HL-60/S4 treated with phorbol 12-myristate 13-acetate at 8.2 ng/mL for 4 days and 3 days (cell line): ENCODE measurements at regions not wholly inside any gene's neighbourhood (a gene's known extent, or its start where the extent isn't known, plus 50 kb on each side); places are given as distances from the start of the nearest gene placed in this dataset.

Source experiments
- in situ Hi-C: fragments of 300-500 bp; cut with MboI; formaldehyde crosslinking; loops from 2 replicates; pipeline ENCODE4 v1.15.0; 2022; ENCODE audit warnings: low sequenced_read_pairs

DNA sequence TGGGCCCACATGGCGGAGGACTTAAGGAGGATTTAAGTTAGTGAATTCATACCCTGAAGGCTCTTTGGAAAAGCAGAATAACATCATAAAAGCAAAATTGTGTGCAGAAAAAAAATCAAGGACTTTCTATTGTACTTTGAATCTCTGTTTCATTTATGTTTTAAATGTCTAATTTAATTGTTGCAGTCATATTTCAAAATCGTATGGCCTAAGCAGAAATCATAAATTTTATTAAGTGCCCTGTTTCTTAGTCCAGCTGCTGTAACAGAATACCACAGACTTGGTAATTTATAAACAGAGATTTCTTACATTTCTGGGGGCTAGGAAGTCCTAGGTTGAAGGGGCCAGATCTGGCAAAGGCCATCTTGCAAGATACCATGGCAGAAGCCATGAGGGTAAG lies 555.6 kb downstream of the LTN1 start:
- in situ Hi-C loops, result no loop called here

DNA sequence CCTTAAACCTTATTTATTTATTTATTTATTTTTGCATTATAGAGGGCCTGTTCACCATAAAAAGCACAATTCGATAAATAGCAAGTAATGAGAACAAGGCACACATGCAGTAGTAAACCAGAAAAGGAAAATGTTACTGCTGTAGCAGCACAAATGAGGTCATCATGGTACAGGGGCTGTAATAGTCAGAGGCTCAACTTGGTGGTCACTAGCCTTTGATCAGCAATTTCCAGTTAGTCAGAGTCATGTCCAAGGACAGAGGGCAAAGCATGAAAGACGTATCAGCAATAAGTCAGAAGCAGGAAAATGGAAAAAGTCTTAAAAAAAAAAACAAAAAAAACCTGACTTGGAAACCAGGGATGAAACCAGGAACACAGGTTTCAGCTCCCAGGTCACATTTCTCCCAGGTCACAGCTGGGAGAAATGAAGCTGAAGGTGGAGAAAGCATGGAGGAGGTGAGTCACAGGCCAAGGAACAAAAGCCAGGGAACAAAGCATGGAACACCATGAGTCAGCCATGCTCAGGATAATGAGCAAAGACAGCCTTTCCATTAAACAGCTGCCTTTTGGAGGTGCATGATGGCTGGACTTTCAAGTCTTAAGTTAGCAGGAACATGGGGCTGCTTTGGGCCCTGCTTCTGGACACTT lies 556.3 kb downstream of the LTN1 start:
- in situ Hi-C loops, result no loop called here

DNA sequence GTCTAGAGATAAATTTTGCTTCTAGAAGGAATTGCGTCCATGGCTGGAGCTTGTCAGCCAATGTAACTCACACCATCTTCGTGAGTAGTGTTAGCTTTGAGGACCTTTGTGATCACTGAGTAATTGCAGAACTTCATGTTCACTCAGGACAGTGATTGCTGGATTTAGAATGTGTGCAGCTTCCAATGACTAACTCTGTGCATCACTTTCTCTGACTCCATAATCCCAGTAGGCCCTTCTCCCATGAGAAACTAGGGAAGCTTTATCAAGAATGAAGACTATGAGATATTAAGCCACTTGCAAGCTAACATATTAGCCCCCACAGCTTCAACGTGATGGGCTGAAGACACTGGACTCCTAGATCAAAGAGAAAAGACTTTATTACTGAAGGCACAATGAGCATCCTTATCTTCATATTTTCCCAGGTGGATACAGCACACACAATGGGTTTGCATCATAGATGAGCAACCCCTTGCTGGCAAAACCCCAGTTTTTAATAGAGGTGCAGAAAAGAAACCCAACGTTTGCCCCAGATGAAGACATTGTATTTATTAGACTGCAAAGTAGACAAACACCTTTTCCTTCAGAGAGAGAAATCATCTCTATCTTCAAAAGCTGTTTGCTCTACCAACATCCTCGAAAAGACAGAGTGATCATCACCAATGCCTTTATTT lies 561.0 kb downstream of the LTN1 start:
- in situ Hi-C loops, result no loop called here

DNA sequence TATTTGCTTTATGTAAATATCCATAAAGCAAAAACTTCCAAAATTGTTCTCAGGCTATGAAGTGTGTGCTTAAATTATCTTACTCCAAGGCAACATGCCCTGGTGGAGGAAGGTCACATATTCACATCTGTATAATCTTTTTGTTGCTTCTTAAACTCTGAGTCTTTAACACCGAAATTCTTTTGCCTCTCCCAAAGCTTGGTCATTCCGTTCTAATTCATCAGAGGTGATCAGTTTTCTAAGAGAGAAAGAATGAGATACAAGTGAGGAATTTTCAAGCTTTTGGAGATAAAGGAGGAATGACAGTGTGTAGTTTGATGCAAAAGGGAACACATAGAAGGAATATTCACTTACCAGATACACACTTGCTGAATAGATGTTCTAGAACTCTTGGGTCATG lies 561.7 kb downstream of the LTN1 start:
- in situ Hi-C loops, result no loop called here

DNA sequence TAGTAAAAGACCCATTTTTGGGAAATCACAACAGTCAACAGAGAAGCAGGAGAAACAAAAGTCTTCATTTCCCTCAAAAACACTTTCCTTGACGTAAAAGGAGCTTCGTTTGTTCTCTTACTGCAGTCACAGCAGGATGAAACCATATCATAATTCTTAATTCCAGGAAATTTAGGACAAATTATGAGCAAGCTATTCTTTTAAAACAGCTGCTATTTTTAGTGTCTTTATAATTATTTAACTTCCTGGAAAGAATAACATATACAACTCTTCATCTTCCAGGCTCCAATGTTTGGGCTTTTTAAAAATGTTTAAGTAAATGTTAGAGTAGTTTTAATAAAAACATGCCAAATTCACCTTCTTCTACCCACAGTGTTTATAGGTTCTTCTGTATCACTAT lies 563.5 kb downstream of the LTN1 start:
- in situ Hi-C loops, result no loop called here

DNA sequence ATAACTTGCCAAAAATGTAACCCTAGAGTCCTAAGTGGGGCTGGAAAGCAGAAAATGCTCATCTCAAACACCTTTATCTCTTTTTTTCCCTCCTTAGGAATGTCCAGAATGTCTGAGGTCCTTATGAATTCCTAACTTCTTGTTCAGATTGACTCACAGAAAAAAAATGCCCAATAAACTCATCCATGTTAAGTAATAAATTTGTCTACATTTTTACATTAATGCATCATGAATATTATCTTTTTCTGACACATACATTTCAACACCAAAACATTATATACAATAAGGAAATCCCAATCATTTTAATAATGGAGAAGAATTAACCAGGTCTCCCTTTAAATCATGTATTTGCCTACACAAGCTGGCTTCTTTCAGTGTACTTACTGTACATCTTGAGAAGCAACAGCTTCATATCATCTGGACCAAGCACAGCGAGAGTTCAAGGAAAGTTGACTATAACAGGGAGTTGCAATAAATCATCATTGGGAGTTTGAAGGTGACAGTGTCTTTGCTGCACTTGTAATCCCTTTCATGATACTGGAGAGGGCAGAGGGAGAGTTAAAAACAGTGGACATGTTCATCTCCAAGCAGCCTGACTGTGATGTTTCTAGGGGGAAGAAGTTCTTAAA lies 565.2 kb downstream of the LTN1 start:
- in situ Hi-C loops, result no loop called here

DNA sequence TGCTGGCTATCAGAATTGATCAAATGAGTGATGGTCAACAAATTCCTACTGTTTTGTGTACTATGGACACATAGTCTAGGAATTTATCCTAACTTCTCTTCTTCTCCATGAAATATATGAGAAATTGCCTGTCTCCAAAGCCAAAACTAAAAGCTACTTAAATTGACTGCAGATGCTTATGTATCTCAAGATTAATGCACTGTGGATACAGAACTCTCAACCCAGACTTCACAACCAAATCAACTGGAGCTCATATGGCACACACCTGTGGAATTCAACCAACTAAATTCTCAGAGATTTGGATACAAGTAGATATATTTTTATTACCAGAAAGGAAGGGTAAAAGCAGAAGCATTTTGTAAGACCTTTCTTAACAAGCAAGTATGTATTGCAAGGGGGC lies 566.1 kb downstream of the LTN1 start:
- in situ Hi-C loops, result no loop called here

DNA sequence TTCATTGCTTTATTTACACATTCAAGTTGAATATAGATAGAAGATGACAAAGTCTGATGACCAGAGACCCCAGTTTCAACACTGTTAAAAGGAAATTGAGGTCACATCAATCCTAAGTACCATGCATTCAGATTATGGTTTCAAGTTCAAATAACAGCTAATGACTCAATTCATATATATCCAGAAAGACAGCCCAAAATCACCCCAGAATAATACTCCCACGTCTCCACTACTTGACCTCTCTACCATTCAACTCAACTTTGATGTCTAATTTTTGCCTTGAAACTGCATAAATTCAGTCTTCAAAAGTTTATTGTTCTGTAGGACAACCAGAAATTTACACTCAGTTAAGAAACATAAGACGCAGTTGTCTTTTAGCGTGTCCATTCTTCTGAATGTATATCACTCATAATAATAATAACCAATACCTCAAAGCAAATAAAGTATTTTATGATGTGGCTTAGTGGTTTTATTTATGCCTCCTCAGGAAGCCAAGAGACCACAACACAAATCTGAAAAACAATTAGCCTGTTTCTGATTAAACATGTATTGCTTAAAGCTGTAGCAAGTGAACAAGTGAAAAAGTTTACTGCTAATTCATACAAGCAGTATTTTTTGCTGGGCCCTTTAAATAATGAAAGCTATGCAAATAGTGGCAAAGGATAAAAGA lies 569.0 kb downstream of the LTN1 start:
- in situ Hi-C loops, result no loop called here

DNA sequence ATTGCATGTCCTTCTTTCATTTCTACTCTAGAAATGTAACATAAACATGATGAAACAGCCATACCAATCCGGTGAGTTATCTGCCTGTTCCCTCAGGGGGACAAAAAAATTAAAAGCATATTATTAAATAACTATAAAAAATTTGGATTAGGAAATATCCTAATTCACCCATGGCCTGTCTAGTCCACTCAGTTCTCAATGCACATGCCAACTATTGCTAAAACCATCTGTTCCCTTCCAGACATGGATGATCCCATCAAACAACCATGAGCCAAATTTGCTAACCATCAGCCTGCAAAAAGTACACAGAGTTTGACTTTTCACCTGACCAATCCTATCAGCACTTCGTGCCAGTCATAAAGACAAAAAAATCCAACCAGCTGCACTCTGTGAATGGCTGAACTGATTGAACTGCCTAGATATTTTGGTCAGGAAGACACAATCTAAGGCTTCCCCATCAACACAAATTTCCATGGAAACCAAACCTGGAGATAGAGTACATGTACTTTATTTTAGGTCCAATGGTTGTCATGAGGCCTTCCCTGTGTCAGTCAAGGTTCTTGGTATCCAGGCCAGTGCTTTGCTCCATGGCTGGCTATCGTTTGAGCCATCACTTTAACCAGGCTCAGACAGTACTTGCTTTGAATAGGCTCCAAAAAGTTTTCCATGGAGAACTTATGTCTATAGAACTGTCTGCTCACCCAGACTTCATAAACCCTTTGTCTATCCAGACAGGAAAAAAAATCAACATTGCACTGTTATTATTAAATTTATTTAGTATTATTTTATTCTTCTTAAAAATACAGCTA lies 570.8 kb downstream of the LTN1 start:
- in situ Hi-C loops, result no loop called here

DNA sequence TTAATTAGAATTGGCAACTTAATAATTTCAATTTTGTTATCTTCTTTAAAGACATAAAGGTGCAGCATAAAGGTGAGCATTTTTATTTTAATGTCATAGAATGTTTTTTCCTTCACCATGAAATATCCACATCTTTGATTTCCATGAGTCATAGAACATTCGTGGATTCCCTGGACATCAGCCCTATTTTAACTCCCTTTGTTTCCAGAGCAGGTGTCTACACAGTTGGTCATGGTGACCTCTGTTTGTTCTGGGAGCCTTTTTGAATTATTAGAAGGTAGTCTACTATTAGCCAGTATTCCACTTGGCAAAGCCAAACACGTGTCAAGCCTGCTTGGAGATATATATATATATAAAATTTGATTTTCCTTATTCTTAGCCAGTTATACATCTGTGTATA lies 572.9 kb downstream of the LTN1 start:
- in situ Hi-C loops, result no loop called here

DNA sequence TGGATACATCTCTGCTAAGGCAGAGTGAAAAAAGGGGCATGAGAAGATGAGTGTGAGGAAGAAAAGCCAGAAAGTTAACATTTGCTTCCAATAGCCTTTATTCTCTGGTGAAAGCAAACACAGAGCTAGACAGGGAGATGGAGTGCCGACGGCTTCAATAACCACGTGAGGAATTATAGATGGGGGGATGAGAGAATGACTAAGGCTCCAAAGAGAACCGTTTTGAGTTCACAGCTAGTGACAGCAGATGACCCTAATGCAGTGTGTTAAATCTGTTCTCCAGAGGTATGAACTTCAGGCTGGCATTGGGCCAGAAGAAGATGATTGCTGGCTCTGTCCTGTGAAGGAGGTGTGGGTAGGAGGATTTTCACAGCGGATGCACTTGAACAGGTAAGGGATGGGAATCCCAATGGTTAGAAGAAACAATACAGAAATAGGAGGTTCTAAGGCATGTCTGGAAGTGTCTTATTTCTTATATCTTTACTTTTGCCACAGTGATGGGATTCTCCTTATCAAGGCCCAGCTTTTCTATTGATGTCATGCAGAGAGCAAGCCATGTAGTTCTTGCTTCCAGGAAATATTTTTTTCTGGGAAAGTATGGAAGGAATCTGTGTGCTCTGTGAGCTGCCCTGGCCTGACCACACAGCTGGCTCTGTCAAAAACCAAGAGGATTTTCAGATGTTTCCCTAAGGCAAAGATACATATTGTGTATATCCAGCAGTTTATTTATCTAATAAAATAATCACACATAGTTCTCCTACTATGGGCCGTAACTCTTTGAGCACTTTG lies 573.8 kb downstream of the LTN1 start:
- in situ Hi-C loops, result no loop called here

DNA sequence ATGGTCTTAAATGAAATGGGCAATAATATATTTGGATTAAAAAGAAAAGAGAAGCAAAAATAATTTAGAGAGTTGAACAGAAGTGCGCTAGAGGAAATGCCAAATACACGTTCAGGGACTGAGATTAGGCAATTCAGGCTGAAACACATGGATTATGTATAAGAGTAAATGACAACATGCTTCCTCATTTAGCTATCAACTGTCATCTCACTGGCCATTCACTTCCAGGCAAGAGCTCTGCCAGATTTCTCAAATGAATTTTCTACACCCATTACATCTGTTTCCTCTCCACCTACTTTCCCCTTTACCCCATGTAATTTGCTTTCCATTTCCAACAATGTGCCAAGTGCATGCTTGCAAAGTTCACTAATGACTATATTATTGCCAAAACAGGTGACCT lies 582.4 kb downstream of the LTN1 start:
- in situ Hi-C loops, result no loop called here

DNA sequence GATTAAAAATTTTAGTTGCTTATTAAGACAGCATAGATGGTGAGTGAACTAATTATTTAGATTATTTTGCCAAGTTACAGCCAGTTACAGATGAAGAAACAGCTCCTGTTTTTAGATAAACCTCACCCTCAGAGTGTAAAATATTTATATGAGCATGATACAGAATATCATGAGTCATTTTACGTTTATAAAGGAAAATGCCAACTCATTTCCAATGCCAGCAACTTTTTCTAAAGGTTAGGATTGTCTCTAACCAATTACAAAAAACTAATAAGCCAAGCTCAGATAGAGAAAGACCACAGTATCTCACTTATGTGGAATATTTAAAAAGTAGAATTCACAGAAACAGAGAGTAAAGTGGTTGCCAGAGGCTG lies 590.1 kb downstream of the LTN1 start:
- in situ Hi-C loops, result no loop called here

DNA sequence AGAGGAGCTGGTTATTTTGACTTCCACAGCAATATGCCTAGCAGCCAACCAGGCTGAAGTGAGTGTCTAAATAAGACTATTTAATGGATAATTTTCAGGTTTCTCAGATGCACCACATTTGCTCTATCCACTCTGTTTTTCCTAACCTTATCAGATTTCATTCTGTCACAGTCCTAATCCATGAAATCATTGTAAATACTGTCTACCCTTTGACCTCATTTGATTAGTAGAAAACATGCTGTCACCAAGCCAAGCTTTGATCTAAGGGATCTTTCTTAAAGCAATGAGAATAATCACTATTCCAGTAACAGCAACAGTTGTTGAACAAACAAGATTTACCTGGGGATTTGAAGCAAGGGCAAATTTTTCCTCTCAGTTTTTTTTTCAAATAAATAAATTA lies 595.6 kb downstream of the LTN1 start:
- in situ Hi-C loops, result no loop called here

DNA sequence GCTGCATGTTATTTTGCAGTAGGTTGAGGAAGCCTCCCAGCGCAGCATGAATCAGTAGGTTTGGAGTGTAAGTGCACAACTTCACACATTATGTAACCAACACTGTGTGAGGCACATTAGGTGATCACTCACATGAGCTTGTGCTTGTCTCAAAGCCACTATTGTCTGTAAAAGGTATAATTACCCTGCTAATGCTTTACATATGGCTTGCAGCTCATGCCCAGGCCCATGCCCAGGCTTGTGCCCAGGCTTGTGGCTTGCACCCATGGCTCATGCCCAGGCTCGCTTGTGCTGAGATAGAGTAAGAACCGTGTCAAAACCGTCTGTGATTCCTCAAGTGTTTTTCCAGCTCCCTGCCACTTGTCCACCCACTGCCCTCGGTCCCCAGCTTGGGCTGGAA lies 596.3 kb downstream of the LTN1 start:
- in situ Hi-C loops, result no loop called here

DNA sequence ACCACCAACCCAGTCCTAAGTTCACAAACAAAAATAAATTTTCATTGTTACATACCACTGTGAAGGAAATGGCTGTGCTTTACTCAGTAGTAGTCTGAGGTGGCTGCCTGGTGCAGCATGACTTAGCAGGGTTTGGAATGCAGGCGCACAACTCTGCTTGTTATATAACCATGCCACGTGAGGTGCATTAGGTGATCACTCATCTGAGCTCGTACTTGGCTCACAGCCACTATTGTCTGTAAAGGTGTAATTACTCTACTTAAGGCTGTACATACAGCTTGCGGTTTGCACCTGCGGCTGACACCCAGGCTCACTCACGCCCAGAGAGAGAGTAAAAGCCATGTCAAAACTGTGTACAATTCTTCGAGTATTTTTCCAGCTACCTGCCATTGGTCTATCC lies 599.4 kb downstream of the LTN1 start:
- in situ Hi-C loops, result no loop called here

DNA sequence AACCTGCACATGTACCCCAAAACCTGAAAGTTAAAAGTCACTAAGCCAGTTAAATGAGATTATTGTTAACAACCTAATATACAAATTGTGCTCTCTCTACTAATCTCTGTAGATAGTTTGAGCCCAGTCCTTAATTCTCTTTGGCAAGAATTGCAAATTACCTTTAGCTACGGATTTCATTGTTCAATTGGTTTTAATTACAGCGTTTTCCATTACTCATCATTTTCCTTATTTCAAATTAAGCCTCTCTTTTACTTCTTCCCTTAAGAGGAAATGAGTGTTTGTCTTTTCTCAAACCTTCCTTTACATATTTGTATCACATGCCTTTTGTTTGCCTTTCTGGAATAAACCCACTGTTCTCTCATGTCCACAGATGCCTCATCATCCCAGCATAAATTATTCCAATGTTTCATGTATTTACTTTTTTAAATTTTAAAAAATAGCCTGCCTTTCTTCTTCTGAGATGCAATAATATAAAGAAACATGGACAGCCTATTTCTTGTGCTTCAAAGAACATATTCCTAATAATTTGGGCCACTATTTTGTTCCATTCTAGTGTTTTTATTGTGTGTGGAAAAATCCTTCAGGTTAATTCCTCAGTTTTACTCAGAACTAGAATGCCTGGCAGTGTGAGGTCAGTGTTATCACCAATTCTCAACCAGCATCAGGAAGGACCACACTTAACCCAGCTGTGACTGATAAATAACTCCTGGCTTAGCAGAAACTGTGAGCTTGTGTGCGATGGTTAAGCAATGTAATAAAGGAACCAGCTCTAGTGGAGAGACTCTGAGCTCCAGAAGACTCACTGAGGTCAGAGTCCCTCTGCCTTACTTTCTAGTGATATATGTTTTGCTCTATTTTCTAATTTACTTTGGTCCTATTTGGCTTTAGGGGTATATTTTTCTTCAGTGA lies 600.5 kb downstream of the LTN1 start:
- in situ Hi-C loops, result no loop called here

DNA sequence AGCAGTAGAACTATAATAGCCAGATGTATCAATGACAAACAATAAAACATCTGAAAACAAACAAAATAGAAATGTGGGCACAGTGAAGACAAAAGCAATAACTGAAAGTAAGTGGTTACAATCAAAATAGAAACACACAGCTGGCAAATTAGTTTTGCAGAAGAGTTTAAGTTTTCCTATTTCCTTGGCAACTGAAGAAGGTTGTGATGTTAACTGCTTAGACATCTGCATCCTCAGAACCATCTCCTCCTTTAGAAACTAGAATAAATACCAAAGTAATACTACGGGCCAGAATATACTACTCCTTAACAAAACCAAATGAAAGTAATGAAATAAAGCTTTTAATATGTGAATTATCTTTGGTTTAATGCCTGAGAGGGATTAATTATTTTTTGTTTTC lies 605.5 kb downstream of the LTN1 start:
- in situ Hi-C loops, result no loop called here

DNA sequence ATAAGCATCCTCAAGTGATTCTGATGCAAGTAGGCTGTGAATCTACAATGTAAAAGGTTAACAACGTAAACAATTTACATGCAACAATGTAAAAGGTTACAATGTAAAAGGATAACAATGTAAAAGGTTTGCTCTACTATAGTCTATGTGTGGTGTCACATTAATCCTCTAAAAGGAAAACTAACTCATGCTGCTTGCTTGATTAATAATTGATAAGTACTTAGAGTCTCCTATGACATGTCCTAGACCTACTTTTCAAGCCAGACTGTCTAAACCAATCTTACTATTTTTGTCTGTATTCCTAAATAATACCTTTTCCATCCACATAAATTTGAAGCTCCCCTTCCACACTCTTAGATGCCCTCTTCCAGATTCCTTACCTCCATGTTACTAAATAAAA lies 606.8 kb downstream of the LTN1 start:
- in situ Hi-C loops, result no loop called here
